Prostate gland (tissue), 2 donors: ENCODE measurements at regions not wholly inside any gene's neighbourhood (a gene's known extent, or its start where the extent isn't known, plus 50 kb on each side); places are given as distances from the start of the nearest gene placed in this dataset.

Experiments
- CTCF ChIP-seq, 4 experiments: fragments of 200-600 bp in 2 of 4; fragments of 450-650 bp in 2 of 4; sonication (generic) in 2 of 4; IDR thresholded peaks; 1 replicate in 3 of 4; 2 replicates in 1 of 4; pipeline ENCODE4 v1.5.1; 2016 to 2019; ENCODE audit warnings: antibody characterized with exemption in 4 of 4, mild to moderate bottlenecking in 2 of 4, moderate library complexity in 2 of 4
- POLR2A ChIP-seq: fragments of 450-650 bp; IDR thresholded peaks from one replicate; pipeline ENCODE4 v1.6.1; 2016; ENCODE audit warnings: antibody characterized with exemption, mild to moderate bottlenecking

GRCh38 chr1:83637586-83637985, 361.3 kb downstream of the TTLL7 start:
- no peak for TF ChIP-seq CTCF (IDR thresholded peaks at IDR 0.05)
- TF ChIP-seq POLR2A = no peak
